CD14-positive monocyte (primary cell): ENCODE measurements at regions not wholly inside any gene's neighbourhood (a gene's known extent, or its start where the extent isn't known, plus 50 kb on each side); places are given as distances from the start of the nearest gene placed in this dataset.

ENCODE experiments used
- DNase-seq, 3 donors: peaks; one replicate each; pipeline ENCODE4 v3.0.0-alpha.2; 2011 to 2022
- H2AFZ ChIP-seq: 2 replicates; pipeline ENCODE4 v1.6.0; 2012; ENCODE audit warnings: mild to moderate bottlenecking, low read depth, low read length, inconsistent platforms; ENCODE audit not compliant: insufficient read depth, poor library complexity, severe bottlenecking
- H3K27ac ChIP-seq, 2 donors: 1 replicate in 1 of 2; 2 replicates in 1 of 2; pipeline ENCODE4 v1.5.1; 2012 to 2013; ENCODE audit warnings: low read length in 2 of 2, control low read depth in 1 of 2, inconsistent platforms in 1 of 2, low read depth in 1 of 2, mild to moderate bottlenecking in 1 of 2
- H3K27me3 ChIP-seq, 2 donors: one replicate each; pipeline versions ENCODE4 v1.6.0 to v1.6.1; 2011 to 2013; ENCODE audit warnings: low read length in 2 of 2; ENCODE audit not compliant: control insufficient read depth in 2 of 2, insufficient read depth in 2 of 2
- H3K36me3 ChIP-seq, 2 donors: replicated peaks in 1 of 2; 1 replicate in 1 of 2; 2 replicates in 1 of 2; pipeline versions ENCODE4 v1.5.1 to v1.6.1; 2012 to 2013; ENCODE audit warnings: low read length in 2 of 2, control low read depth in 1 of 2, inconsistent platforms in 1 of 2, mild to moderate bottlenecking in 1 of 2; ENCODE audit not compliant: insufficient read depth in 2 of 2, control insufficient read depth in 1 of 2
- H3K4me1 ChIP-seq, 2 donors: 1 replicate in 1 of 2; 2 replicates in 1 of 2; pipeline versions ENCODE4 v1.5.1 to v1.6.1; 2012 to 2013; ENCODE audit warnings: low read length in 2 of 2, control low read depth in 1 of 2, inconsistent platforms in 1 of 2, mild to moderate bottlenecking in 1 of 2, moderate library complexity in 1 of 2; ENCODE audit not compliant: insufficient read depth in 2 of 2, control insufficient read depth in 1 of 2
- H3K4me2 ChIP-seq: replicated peaks from 2 replicates; pipeline ENCODE3; 2012; ENCODE audit warnings: low read length, moderate library complexity, mild to moderate bottlenecking; ENCODE audit not compliant: poor library complexity, severe bottlenecking; ENCODE audit errors: extremely low read depth
- H3K4me3 ChIP-seq, 3 experiments: fragments of 200-600 bp in 1 of 3; sonication (generic) in 1 of 3; replicated peaks in 1 of 3; 1 replicate in 2 of 3; 2 replicates in 1 of 3; pipeline ENCODE4 v1.5.1; 2011 to 2013; ENCODE audit warnings: low read length in 3 of 3, mild to moderate bottlenecking in 3 of 3, control low read depth in 2 of 3, low read depth in 2 of 3, inconsistent platforms in 1 of 3, moderate library complexity in 1 of 3
- H3K79me2 ChIP-seq: 2 replicates; pipeline ENCODE4 v1.6.0; 2012; ENCODE audit warnings: mild to moderate bottlenecking, control low read depth, inconsistent platforms, low read length, moderate library complexity; ENCODE audit not compliant: insufficient read depth
- H3K9ac ChIP-seq: 2 replicates; pipeline ENCODE4 v1.6.0; 2017; ENCODE audit warnings: low read length, mild to moderate bottlenecking; ENCODE audit not compliant: insufficient read depth, poor library complexity, severe bottlenecking
- H3K9me3 ChIP-seq, 2 donors: replicated peaks in 1 of 2; 1 replicate in 1 of 2; 2 replicates in 1 of 2; pipeline versions ENCODE4 v1.5.1 to v1.6.1; 2012 to 2013; ENCODE audit warnings: low read length in 2 of 2, control low read depth in 1 of 2; ENCODE audit not compliant: control insufficient read depth in 1 of 2, insufficient read depth in 1 of 2
- H4K20me1 ChIP-seq: 2 replicates; pipeline ENCODE4 v1.6.0; 2012; ENCODE audit warnings: mild to moderate bottlenecking, low read length, control low read depth, moderate library complexity; ENCODE audit not compliant: insufficient read depth
- H3K27ac Mint-ChIP-seq, 7 donors: one replicate each; pipeline ENCODE4 v1.8.0; 2020; ENCODE audit warnings: mild to moderate bottlenecking in 7 of 7, mixed read lengths in 7 of 7, moderate library complexity in 6 of 7, inconsistent platforms in 2 of 7
- H3K27me3 Mint-ChIP-seq, 3 donors: one replicate each; pipeline ENCODE4 v1.8.0; 2021 to 2022; ENCODE audit warnings: low read depth in 3 of 3, mild to moderate bottlenecking in 3 of 3, mixed read lengths in 3 of 3, moderate library complexity in 3 of 3, inconsistent platforms in 1 of 3
- H3K36me3 Mint-ChIP-seq, 2 donors: one replicate each; pipeline ENCODE4 v1.8.0; 2020; ENCODE audit warnings: mixed read lengths in 2 of 2, inconsistent platforms in 1 of 2, mild to moderate bottlenecking in 1 of 2
- H3K4me1 Mint-ChIP-seq: one replicate; pipeline ENCODE4 v1.8.0; 2020; ENCODE audit warnings: mild to moderate bottlenecking, mixed read lengths
- H3K4me3 Mint-ChIP-seq, 2 donors: one replicate each; pipeline ENCODE4 v1.8.0; 2020; ENCODE audit warnings: mild to moderate bottlenecking in 2 of 2, mixed read lengths in 2 of 2, moderate library complexity in 1 of 2
- H3K9me3 Mint-ChIP-seq, 7 donors: one replicate each; pipeline ENCODE4 v1.8.0; 2020 to 2022; ENCODE audit warnings: mixed read lengths in 7 of 7, mild to moderate bottlenecking in 6 of 7, moderate library complexity in 6 of 7, inconsistent platforms in 2 of 7
- WGBS: methylation state at CpG from one replicate; pipeline ENCODE4 v1.1.5; 2013; ENCODE audit warnings: missing lambda C conversion rate; ENCODE audit not compliant: insufficient coverage; 5-methylcytosine and 5-hydroxymethylcytosine counted together
- intact Hi-C, 2 donors: fragments of 100-400 bp; cut with micrococcal nuclease; formaldehyde crosslinking; loops; one replicate each; pipeline versions ENCODE4 v1.15.0 to v1.15.1; 2023
- TF ChIP-seq, protein P1 (sequence below): fragments of 200-600 bp; IDR thresholded peaks from one replicate; pipeline ENCODE4 v1.8.0; 2022; ENCODE audit warnings: antibody characterized with exemption, mild to moderate bottlenecking

- H3K27ac ChIP-seq: no peak overlapping the region
- H3K27me3 Mint-ChIP-seq: no peaks in the 10 kb centered on the region
- intact Hi-C loops: no loop called here
- H3K27me3 ChIP-seq: no peaks in the 10 kb centered on the region
- 94% methylated on average over 11 of the region's 15 CpGs for WGBS
- TF ChIP-seq, protein P1, sequence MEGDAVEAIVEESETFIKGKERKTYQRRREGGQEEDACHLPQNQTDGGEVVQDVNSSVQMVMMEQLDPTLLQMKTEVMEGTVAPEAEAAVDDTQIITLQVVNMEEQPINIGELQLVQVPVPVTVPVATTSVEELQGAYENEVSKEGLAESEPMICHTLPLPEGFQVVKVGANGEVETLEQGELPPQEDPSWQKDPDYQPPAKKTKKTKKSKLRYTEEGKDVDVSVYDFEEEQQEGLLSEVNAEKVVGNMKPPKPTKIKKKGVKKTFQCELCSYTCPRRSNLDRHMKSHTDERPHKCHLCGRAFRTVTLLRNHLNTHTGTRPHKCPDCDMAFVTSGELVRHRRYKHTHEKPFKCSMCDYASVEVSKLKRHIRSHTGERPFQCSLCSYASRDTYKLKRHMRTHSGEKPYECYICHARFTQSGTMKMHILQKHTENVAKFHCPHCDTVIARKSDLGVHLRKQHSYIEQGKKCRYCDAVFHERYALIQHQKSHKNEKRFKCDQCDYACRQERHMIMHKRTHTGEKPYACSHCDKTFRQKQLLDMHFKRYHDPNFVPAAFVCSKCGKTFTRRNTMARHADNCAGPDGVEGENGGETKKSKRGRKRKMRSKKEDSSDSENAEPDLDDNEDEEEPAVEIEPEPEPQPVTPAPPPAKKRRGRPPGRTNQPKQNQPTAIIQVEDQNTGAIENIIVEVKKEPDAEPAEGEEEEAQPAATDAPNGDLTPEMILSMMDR: no peak
- H3K4me3 ChIP-seq: no peak overlapping the region
- no peaks in the 10 kb centered on the region for H3K4me1 ChIP-seq
- peaks cover 17 to 20% of the 10 kb centered on the region in 2 donors for H3K9me3 ChIP-seq
- no peaks in the 10 kb centered on the region for H3K79me2 ChIP-seq
- no peaks in the 10 kb centered on the region for H3K36me3 ChIP-seq
- no peaks in the 10 kb centered on the region for H4K20me1 ChIP-seq
- DNase-seq: no peak
- no peak overlapping the region for H2AFZ ChIP-seq
- no peak overlapping the region for H3K4me2 ChIP-seq
- peaks cover 0 to 9% (median 3%) of the 10 kb centered on the region in 7 donors for H3K9me3 Mint-ChIP-seq
- H3K9ac ChIP-seq: no peak overlapping the region
- H3K4me3 Mint-ChIP-seq: no peak overlapping the region
- no peaks in the 10 kb centered on the region for H3K4me1 Mint-ChIP-seq
- no peaks in the 10 kb centered on the region for H3K36me3 Mint-ChIP-seq
- H3K27ac Mint-ChIP-seq: no peak overlapping the region
Observed at GRCh38 chr5:105872569-105873270, 1798.0 kb downstream of the EFNA5 start.

DNA sequence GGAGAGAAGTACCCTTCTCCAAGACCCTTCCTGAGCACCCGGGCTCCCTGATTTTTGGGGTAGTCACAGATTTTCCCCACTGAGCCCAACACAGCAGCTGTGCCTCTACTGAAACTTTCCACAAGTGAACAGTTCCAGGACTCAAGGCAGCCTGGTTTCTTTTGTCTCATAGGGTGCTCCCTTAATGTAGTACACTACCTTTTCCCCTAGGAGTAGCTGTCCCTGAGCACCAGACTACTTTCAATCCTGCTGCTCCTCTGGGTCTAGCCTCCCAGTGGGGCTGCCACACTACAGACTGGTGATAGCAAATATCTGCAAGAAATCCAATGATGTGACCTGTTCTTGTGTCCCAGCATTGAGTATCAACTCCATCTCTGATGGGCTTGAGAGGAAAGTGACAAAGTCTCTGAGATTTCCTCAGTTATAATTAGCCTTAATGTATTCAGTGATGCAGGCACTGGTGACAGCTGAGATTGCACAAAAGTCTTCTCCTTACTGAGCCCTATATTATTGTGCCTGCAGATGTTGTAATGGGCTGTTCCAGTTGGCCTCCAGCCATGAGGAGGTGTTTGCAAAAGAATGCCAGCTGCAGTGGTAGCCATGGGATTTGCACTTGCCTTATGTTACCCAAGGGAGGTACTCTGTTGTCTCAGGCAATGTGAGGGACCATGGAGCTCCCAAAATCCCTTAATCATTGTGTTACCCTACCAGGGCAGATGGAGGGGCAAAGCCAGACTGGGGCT, 1802.5 kb downstream of the EFNA5 start:
- H3K36me3 ChIP-seq: no peaks in the 10 kb centered on the region
- H2AFZ ChIP-seq: no peak overlapping the region
- H4K20me1 ChIP-seq: no peaks in the 10 kb centered on the region
- TF ChIP-seq, protein P1: no peak
- H3K27ac ChIP-seq: no peak overlapping the region
- DNase-seq: no peak
- no peaks in the 10 kb centered on the region for H3K79me2 ChIP-seq
- no peak overlapping the region for H3K4me3 ChIP-seq
- Mint-ChIP-seq H3K36me3 (no peaks in the 10 kb centered on the region), H3K9me3 (peaks cover 0 to 13% (median 5%) of the 10 kb centered on the region in 7 donors), H3K27me3 (no peaks in the 10 kb centered on the region), H3K4me3 (no peak overlapping the region), H3K27ac (no peak overlapping the region), H3K4me1 (no peaks in the 10 kb centered on the region)
- H3K27me3 ChIP-seq: no peaks in the 10 kb centered on the region
- no peak overlapping the region for H3K4me2 ChIP-seq
- H3K9ac ChIP-seq: no peak overlapping the region
- H3K4me1 ChIP-seq: no peaks in the 10 kb centered on the region
- no CpG with 5 or more reads among the region's 1 CpG for WGBS
- intact Hi-C loops: no loop called here
- H3K9me3 ChIP-seq: peaks cover 26 to 28% of the 10 kb centered on the region in 2 donors
